Body of pancreas (tissue), 4 donors: ENCODE measurements at regions not wholly inside any gene's neighbourhood (a gene's known extent, or its start where the extent isn't known, plus 50 kb on each side); places are given as distances from the start of the nearest gene placed in this dataset.
"Not testable (repeated sequence)": the region's sequence is repeated elsewhere in the genome, so short reads cannot be mapped to it uniquely, and the experiment has no call there.

Source experiments
- ATAC-seq: fragments of 150-250 bp; one replicate; pipeline ENCODE4 v1.9.1; 2016
- DNase-seq, 4 donors: peaks; one replicate each; pipeline ENCODE4 v3.0.0-alpha.2; 2019
- H3K27ac ChIP-seq, 4 donors: fragments of 200-600 bp; sonication (generic); 1 replicate in 3 of 4; 2 replicates in 1 of 4; pipeline versions ENCODE4 v1.5.1 to v1.6.1; 2016 to 2019; ENCODE audit warnings: mild to moderate bottlenecking in 1 of 4, mixed read lengths in 1 of 4, moderate library complexity in 1 of 4
- H3K27me3 ChIP-seq, 2 donors: fragments of 200-600 bp; sonication (generic); one replicate each; pipeline ENCODE4 v1.6.0; 2016; ENCODE audit warnings: mild to moderate bottlenecking in 1 of 2
- H3K36me3 ChIP-seq, 2 donors: fragments of 200-600 bp; sonication (generic); replicated peaks in 1 of 2; 2 replicates each; pipeline ENCODE4 v1.5.1; 2016; ENCODE audit warnings: low read depth in 2 of 2; ENCODE audit not compliant: insufficient read depth in 1 of 2
- H3K4me1 ChIP-seq: fragments of 200-600 bp; sonication (generic); one replicate; pipeline ENCODE4 v1.6.0; 2016
- H3K4me3 ChIP-seq, 2 donors: fragments of 200-600 bp; sonication (generic); 1 replicate in 1 of 2; 2 replicates in 1 of 2; pipeline ENCODE4 v1.5.1; 2016 to 2019
- H3K9me3 ChIP-seq, 3 donors: fragments of 200-600 bp; sonication (generic); 1 replicate in 2 of 3; 2 replicates in 1 of 3; pipeline ENCODE4 v1.5.1; 2016
- CTCF ChIP-seq, 7 experiments: fragments of 450-650 bp in 4 of 7; fragments of 200-600 bp in 3 of 7; sonication (generic) in 3 of 7; IDR thresholded peaks; one replicate each; pipeline ENCODE4 v1.5.1; 2016 to 2019; ENCODE audit warnings: antibody characterized with exemption in 7 of 7
- POLR2A ChIP-seq, 3 donors: fragments of 450-650 bp; IDR thresholded peaks; one replicate each; pipeline ENCODE4 v1.6.1; 2016; ENCODE audit warnings: antibody characterized with exemption in 3 of 3, mild to moderate bottlenecking in 2 of 3
- WGBS, 2 donors: methylation state at CpG; one replicate each; pipeline ENCODE4 v1.1.5; 2017; 5-methylcytosine and 5-hydroxymethylcytosine counted together
- intact Hi-C: fragments of 100-400 bp; cut with DNase I; formaldehyde crosslinking; loops from one replicate; pipeline ENCODE4 v1.15.1; 2023

GRCh38 chr9:117936185-117937130, 232.3 kb downstream of the TLR4 start:
- WGBS, 2 donors, result 56 to 68% methylated on average over 5 of the region's 5 CpGs
- DNase-seq, result no peak
- no peaks in the 10 kb centered on the region for H3K4me1 ChIP-seq
- no peak for ATAC-seq
- H3K27ac ChIP-seq, result no peak overlapping the region
- H3K27me3 ChIP-seq, result no peaks in the 10 kb centered on the region
- intact Hi-C loops, result no loop called here
- no peak overlapping the region for H3K4me3 ChIP-seq
- no peaks in the 10 kb centered on the region for H3K36me3 ChIP-seq
- no peaks in the 10 kb centered on the region for H3K9me3 ChIP-seq
- TF ChIP-seq CTCF (IDR thresholded peaks at IDR 0.05) (no peak), POLR2A (IDR thresholded peaks at IDR 0.05) (no peak)

- TF ChIP-seq CTCF (IDR thresholded peaks at IDR 0.05) (no peak), POLR2A (IDR thresholded peaks at IDR 0.05) (no peak)
- no peaks in the 10 kb centered on the region for H3K27me3 ChIP-seq
These were observed 233.9 kb downstream of the TLR4 start for GRCh38 chr9:117938086-117938485.

GRCh38 chr9:117938896-117939295, 234.7 kb downstream of the TLR4 start:
- intact Hi-C loops, result no loop called here

More at GRCh38 chr9:117938086-117938485, 233.9 kb downstream of the TLR4 start:
- Histone ChIP-seq H3K9me3 (no peaks in the 10 kb centered on the region), H3K36me3 (no peaks in the 10 kb centered on the region), H3K27ac (no peak overlapping the region), H3K4me1 (no peaks in the 10 kb centered on the region), H3K4me3 (no peak overlapping the region)
- intact Hi-C loops, result no loop called here
- 80 to 85% methylated on average over 2 of the region's 2 CpGs for WGBS, 2 donors
- no peak for DNase-seq
- no peak for ATAC-seq

GRCh38 chr9:117944750-117945149, 240.5 kb downstream of the TLR4 start:
- ATAC-seq, H3K4me3 ChIP-seq, H3K9me3 ChIP-seq, H3K27ac ChIP-seq, H3K36me3 ChIP-seq, DNase-seq, intact Hi-C loops, H3K27me3 ChIP-seq, H3K4me1 ChIP-seq: not testable (repeated sequence)
- 46 to 55% methylated on average over 3 of the region's 3 CpGs for WGBS, 2 donors

More at GRCh38 chr9:117938896-117939295, 234.7 kb downstream of the TLR4 start:
- no peaks in the 10 kb centered on the region for H3K27me3 ChIP-seq
- no peak for DNase-seq
- no peaks in the 10 kb centered on the region for H3K4me1 ChIP-seq
- no peak overlapping the region for H3K27ac ChIP-seq
- 58 to 61% methylated on average over 4 of the region's 4 CpGs for WGBS, 2 donors
- H3K4me3 ChIP-seq, result no peak overlapping the region
- no peaks in the 10 kb centered on the region for H3K9me3 ChIP-seq
- no peaks in the 10 kb centered on the region for H3K36me3 ChIP-seq
- TF ChIP-seq CTCF (IDR thresholded peaks at IDR 0.05), result no peak
- ATAC-seq, result no peak

GRCh38 chr9:117945286-117945685, 241.1 kb downstream of the TLR4 start:
- no peaks in the 10 kb centered on the region for H3K4me1 ChIP-seq
- H3K27ac ChIP-seq, result no peak overlapping the region
- WGBS, 2 donors, result 54 to 63% methylated on average over 4 of the region's 4 CpGs
- no peaks in the 10 kb centered on the region for H3K9me3 ChIP-seq
- TF ChIP-seq POLR2A (IDR thresholded peaks at IDR 0.05) (no peak), CTCF (IDR thresholded peaks at IDR 0.05) (no peak)
- H3K4me3 ChIP-seq, result no peak overlapping the region
- ATAC-seq (no peak), DNase-seq (no peak)
- intact Hi-C loops, result no loop called here
- H3K36me3 ChIP-seq, result no peaks in the 10 kb centered on the region
- H3K27me3 ChIP-seq, result no peaks in the 10 kb centered on the region
